ENCODE measurements at regions not wholly inside any gene's neighbourhood (a gene's known extent, or its start where the extent isn't known, plus 50 kb on each side); places are given as distances from the start of the nearest gene placed in this dataset.

GRCh38 chr3:27559835-27560234 lies 75.7 kb upstream of the SLC4A7 start (continued):
- no peak for TF ChIP-seq SNAPC5 (CRISPR knock-in tag; IDR thresholded peaks at IDR 0.05)
- TF ChIP-seq, protein P1, sequence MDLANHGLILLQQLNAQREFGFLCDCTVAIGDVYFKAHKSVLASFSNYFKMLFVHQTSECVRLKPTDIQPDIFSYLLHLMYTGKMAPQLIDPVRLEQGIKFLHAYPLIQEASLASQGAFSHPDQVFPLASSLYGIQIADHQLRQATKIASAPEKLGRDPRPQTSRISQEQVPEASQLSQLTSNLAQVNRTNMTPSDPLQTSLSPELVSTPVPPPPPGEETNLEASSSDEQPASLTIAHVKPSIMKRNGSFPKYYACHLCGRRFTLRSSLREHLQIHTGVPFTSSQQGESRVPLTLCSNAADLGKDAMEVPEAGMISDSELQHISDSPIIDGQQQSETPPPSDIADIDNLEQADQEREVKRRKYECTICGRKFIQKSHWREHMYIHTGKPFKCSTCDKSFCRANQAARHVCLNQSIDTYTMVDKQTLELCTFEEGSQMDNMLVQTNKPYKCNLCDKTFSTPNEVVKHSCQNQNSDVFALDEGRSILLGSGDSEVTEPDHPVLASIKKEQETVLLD (IDR thresholded peaks at IDR 0.05): no peak
- TF ChIP-seq HNRNPUL1 (IDR thresholded peaks at IDR 0.05; ENCODE audit: low read length): no peak
- no peak for TF ChIP-seq SMARCA5 (IDR thresholded peaks at IDR 0.05)
- no peak for TF ChIP-seq KAT7 (CRISPR knock-in tag; IDR thresholded peaks at IDR 0.05; ENCODE audit: borderline replicate concordance)
- TF ChIP-seq NCOA4 (IDR thresholded peaks at IDR 0.05; ENCODE audit: partially characterized antibody): no peak
- no peak for TF ChIP-seq KLF6 (CRISPR knock-in tag; IDR thresholded peaks at IDR 0.05; ENCODE audit: borderline replicate concordance)
- TF ChIP-seq ZNF175 (CRISPR knock-in tag; IDR thresholded peaks at IDR 0.05; ENCODE audit: low read depth): no peak
- TF ChIP-seq NCOA2 (IDR thresholded peaks at IDR 0.05; ENCODE audit: partially characterized antibody in 2 of 2): no peak

GRCh38 chr3:27559381-27559780 lies 75.2 kb upstream of the SLC4A7 start:
- Histone ChIP-seq H3K9ac (ENCODE audit: insufficient read depth in 1 of 2, low read depth in 2 of 2, low read length in 2 of 2) (no peak overlapping the region), H3K4me2 (ENCODE audit: insufficient read depth, low read length) (no peak overlapping the region), H3K4me1 (replicated peaks in 1 of 2; ENCODE audit: control insufficient read depth in 2 of 2, insufficient read depth in 2 of 2, low read length in 2 of 2) (no peaks in the 10 kb centered on the region), H3K27ac (ENCODE audit: extremely low read depth, low read depth, low read length) (no peak overlapping the region), H4K20me1 (replicated peaks; ENCODE audit: control insufficient read depth, insufficient read depth, low read length) (no peaks in the 10 kb centered on the region), H2AFZ (ENCODE audit: low read depth, low read length) (no peak overlapping the region), H3K36me3 (ENCODE audit: control insufficient read depth, insufficient read depth, low read length) (no peaks in the 10 kb centered on the region), H3K79me2 (ENCODE audit: control insufficient read depth, insufficient read depth, low read length) (no peaks in the 10 kb centered on the region), H3K9me3 (replicated peaks; ENCODE audit: control insufficient read depth, insufficient read depth, low read depth, low read length) (no peaks in the 10 kb centered on the region), H3K4me3 (no peak overlapping the region), H3K27me3 (ENCODE audit: control insufficient read depth in 2 of 2, insufficient read depth in 2 of 2, low read length in 2 of 2) (no peaks in the 10 kb centered on the region), H3K9me1 (ENCODE audit: control insufficient read depth, insufficient read depth, low read length) (no peaks in the 10 kb centered on the region)
- TF ChIP-seq TEAD2 (tag; IDR thresholded peaks at IDR 0.05): no peak
- no peak for TF ChIP-seq ARNT (IDR thresholded peaks at IDR 0.05)
- no peak for TF ChIP-seq TCFL5 (CRISPR knock-in tag; conservative IDR thresholded peaks at IDR 0.05)
- TF ChIP-seq ADNP (tag; IDR thresholded peaks at IDR 0.05): no peak
- TF ChIP-seq NR1H2 (CRISPR knock-in tag; IDR thresholded peaks at IDR 0.05): no peak
- TF ChIP-seq SNRNP70 (optimal IDR thresholded peaks at IDR 0.05; ENCODE audit: low read depth, low read length): no peak
- ATAC-seq (no peak), DNase-seq (ENCODE audit: extremely low read depth in 1 of 4, low spot score in 3 of 4) (no peak), FAIRE-seq (no peak)
- ChIA-PET POLR2A (no interaction called here), CTCF (ENCODE audit: low intra/inter-chr PET ratio) (no interaction called here)
- in situ Hi-C loops (cut with MboI) (no loop called here), intact Hi-C loops (cut with micrococcal nuclease) (no loop called here)
- no TSS peak for BruUV-seq (replicated peaks)
